ENCODE measurements at regions not wholly inside any gene's neighbourhood (a gene's known extent, or its start where the extent isn't known, plus 50 kb on each side); places are given as distances from the start of the nearest gene placed in this dataset.

GRCh38 chr12:59087077-59087673 is 166.9 kb upstream of the LRIG3 start:
- TF ChIP-seq CTCF (conservative IDR thresholded peaks at IDR 0.05) = peak; percentile 70
- no peak for TF ChIP-seq ZFX (IDR thresholded peaks at IDR 0.05)
- H3K27ac ChIP-seq = no peak overlapping the region

- TF ChIP-seq ZFX (IDR thresholded peaks at IDR 0.05) = no peak
- no peak for TF ChIP-seq CTCF (conservative IDR thresholded peaks at IDR 0.05)
- H3K27ac ChIP-seq = no peak overlapping the region
Measured at GRCh38 chr12:59086126-59086525, 165.8 kb upstream of the LRIG3 start.

- TF ChIP-seq ZFX (IDR thresholded peaks at IDR 0.05) (no peak), CTCF (conservative IDR thresholded peaks at IDR 0.05) (no peak)
- no peak overlapping the region for H3K27ac ChIP-seq
Measured at GRCh38 chr12:59085690-59086089, 165.4 kb upstream of the LRIG3 start.

- no peak overlapping the region for H3K27ac ChIP-seq
- TF ChIP-seq CTCF (conservative IDR thresholded peaks at IDR 0.05) (no peak), ZFX (IDR thresholded peaks at IDR 0.05) (no peak)
Measured at GRCh38 chr12:59084511-59085375, 164.4 kb upstream of the LRIG3 start.

- TF ChIP-seq CTCF (conservative IDR thresholded peaks at IDR 0.05) = no peak
- no peak for TF ChIP-seq ZFX (IDR thresholded peaks at IDR 0.05)
- no peak overlapping the region for H3K27ac ChIP-seq
Measured at GRCh38 chr12:59082952-59083351, 162.6 kb upstream of the LRIG3 start.

GRCh38 chr12:59080101-59080500 is 159.8 kb upstream of the LRIG3 start:
- TF ChIP-seq CTCF (conservative IDR thresholded peaks at IDR 0.05) (no peak), ZFX (IDR thresholded peaks at IDR 0.05) (no peak)

GRCh38 chr12:59079472-59079871 is 159.2 kb upstream of the LRIG3 start:
- H3K27ac ChIP-seq = no peak overlapping the region
- TF ChIP-seq CTCF (conservative IDR thresholded peaks at IDR 0.05) (no peak), ZFX (IDR thresholded peaks at IDR 0.05) (no peak)

More at GRCh38 chr12:59080101-59080500, 159.8 kb upstream of the LRIG3 start:
- no peak overlapping the region for H3K27ac ChIP-seq
